RKO (cell line): ENCODE measurements at regions not wholly inside any gene's neighbourhood (a gene's known extent, or its start where the extent isn't known, plus 50 kb on each side); places are given as distances from the start of the nearest gene placed in this dataset.

Source experiments
- DNase-seq: peaks from one replicate; pipeline ENCODE4 v3.0.0-alpha.2; 2016; ENCODE audit warnings: low spot score

DNA sequence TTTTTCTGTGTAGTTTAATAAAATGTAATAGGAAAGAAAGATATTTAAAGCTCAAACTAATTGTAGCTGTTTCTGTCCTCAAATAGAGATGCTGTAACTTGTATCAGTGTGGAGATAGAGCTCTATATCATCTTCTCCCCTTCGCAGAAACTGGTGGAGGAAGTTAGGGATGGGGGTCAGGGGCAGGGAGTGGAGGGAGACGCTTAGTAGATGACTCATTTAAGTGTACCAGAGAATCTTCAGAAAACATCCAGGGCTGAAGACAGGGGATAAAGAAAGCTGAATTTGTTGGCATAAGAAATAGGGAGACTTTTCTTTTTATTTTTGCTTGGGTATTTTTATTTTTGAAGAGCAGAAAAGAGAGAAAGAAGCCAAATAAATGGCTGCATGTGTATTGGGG lies 282.6 kb upstream of the DPYD start:
- DNase-seq, result no peak

DNA sequence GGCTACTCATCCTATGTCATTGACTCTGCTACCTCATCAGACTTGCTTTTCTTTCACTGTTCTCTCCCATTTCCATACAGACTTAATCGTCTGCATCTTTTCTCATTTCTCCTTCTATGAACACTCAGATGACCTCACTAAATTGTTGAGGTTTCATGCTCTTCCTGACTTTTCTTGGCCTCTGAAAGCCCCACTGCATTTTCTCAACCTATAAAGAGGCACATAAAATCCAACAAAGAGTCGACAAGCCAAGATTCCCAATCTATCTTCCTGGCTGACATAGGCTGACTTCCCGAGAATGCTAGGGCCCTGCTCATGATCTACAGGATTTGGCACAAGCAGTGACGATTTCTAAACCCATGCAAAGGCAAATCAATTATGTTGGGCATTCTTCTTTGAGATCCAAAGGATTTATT lies 280.8 kb upstream of the DPYD start:
- DNase-seq, result no peak

DNA sequence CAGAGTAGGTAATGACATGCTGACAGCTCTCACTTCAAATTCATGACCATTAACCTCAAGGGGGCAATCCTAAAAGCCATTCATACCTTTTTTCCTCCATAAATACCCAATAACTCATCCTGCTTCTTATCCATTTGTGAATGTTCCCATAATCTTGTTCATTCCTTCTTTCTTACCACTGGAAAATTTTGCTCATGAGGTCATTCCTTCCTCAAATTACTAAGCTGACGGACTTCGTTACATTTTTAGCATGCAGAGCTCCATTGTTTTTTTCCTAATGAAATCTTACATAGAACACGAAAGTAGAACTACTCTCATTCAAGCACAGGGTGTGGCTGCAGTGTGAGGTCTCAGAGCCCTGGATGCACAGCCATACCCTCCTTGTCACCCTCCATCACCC lies 276.5 kb upstream of the DPYD start:
- DNase-seq, result no peak

DNA sequence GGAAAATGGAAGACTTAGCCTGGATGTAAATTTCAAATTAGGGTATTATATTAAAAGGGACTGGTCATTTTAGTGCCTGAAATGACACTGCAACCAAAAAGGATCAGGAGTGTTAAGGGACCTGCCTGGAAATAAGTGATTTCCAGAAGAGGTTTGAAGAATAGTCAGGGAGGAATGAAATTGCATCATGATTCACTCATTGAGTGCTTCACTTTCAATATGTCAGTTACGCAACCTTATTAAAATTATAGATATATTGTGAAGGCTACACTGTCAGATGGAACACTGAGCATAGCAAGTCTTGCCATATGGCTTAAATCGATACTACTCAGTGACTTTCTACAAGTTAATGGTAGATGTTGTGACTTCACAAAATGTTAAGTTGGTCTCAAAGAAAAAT lies 275.2 kb upstream of the DPYD start:
- no peak for DNase-seq

DNA sequence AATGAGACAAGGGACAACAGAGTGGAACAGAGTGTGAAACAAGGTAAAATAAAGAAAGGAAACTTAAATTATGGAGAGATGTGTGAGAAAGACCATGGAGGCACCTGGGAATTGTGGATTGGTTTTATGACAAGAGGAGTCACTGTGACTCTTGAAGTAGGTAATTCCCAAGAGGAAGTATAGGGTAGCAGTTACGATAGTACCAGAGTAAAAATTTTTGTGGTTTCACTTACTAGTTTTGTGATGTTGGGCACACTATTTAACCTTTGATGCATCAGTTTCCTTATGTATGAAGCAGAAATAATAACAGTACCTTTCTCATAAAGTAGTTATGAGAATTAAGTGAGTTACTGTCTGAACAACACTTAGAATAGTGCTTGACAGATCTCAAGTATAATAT lies 267.9 kb upstream of the DPYD start:
- DNase-seq, result no peak

DNA sequence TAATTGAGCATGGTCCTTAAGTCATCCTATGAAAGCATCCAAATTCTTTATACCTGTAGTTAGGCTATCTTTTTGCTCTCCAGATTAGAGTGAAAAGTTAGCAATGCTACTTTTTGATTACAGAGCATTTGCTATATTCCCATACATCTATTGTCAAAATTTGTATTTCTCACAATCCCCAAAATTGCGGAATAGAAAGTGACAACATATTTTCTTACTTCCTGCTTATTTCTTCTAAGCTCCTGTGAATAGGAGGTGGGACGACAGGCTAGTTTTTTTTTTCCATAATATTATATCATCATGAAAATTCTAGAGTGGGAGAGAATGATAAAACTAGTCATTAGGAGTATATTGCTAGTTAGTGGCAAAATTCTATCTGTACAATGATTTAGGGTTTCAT lies 264.0 kb upstream of the DPYD start:
- DNase-seq, result no peak

DNA sequence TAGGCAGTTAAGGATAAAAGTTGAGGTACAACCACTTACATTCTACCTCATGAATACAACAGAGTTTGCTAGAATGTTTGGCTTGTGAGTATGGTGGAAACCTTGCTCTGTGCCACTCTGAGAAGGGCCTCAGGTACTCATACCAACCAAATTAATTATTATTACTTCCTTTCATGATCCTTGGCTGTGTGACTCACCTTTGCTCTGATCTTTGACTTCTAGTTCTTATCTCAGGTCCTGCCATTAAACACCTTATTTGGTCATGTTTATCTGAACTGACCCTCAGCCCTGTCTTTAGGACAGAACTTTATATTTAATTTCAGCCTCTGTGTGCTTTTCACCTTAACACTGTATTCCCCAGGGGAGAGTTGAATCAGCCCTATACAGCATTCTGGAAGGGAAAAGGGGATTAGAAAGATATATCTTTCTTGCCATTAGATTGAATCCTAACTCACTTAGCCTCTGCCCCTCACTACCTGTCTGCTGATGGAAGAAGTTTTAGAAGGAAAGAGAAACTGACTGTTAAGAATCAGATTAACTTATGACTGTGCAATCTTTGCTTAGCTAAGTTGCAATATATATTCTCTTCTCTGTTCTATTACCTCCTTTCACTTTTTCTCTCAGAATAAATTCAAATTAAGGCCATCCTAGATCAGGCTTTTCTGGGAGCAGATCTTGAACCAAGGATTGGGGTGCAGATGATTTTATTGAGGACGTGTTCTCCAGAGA lies 260.4 kb upstream of the DPYD start:
- DNase-seq, result no peak

DNA sequence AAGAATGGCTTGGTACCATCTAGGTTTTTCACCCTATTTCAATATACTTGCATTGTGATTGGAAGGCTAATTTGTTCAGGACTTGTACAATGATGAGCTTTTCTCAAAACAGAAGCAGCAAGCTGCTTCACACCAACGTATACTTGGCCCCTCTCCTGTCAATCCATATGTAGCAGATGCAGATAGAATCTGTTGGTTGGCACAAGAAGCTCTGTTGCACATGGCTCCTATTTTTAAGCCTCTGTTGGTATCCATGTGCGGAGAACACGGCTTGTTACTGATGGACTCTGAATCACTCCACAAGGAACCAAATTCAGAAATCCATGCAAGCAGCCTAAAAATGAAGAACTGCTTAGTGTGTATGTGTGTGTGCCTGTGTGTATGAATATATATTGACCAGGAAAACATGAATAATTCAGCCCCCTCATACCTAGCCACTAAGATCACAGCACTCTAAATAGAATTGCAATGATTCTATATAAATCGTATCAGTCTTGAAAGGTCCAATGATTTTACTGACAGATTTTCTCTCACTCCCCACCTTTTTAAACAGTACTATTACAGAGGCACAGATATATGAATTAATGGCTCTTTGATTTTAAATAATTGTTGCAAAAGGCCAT lies 258.4 kb upstream of the DPYD start:
- DNase-seq, result no peak

DNA sequence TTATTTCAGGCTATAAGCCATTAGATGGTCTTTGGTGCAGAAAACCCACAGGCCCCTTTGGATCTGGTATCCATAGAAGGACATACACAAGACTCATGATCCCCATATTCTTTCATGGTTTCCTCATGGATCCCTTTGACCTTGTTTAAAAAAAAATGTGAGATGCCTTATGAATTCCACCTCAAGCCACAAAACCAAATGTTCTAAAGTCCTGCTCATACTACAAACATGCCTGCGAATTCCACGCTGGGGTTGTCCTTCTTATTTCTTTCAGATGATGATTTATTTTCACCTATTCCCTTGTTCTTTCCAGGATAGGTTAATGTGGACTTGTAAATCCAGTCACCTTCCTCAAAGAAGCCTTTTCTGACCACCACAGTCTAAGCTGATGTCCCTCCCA lies 256.9 kb upstream of the DPYD start:
- no peak for DNase-seq

DNA sequence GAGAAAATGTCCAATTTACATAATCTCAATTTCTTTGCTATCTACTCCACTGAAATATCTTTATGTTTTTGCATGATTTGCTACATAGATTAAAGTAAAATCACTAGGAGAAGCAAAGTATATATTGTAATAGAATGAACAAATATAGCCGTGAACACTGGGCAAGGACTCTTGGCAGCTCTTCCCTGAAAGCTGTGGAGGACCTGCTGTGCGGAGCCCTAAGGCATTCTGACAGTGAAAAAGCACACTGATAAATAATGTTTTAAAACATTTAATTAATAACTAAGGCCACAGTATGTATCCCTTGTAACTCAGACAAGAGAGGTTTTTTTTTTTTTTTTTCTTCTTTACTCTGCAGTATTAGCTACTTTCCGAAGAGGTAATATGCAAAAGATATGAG lies 256.1 kb upstream of the DPYD start:
- DNase-seq, result no peak

DNA sequence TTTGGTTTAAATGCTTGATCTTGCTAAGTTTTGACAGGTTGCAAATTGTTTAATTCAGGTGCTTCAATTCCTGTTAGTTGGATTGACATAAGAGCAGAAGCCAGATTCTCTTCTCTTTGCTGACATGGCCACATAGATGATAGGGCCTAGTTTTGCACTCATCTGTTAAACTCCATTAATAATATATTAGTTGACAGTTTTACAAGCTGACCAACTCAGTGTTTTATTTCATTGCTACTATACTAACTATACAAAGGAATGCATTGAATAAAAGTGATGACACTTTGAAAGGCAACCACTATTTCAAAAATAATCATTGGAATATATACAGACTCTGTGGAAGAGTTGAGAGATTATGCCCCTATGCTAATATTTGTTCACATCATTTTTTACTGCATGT lies 255.6 kb upstream of the DPYD start:
- DNase-seq, result no peak

DNA sequence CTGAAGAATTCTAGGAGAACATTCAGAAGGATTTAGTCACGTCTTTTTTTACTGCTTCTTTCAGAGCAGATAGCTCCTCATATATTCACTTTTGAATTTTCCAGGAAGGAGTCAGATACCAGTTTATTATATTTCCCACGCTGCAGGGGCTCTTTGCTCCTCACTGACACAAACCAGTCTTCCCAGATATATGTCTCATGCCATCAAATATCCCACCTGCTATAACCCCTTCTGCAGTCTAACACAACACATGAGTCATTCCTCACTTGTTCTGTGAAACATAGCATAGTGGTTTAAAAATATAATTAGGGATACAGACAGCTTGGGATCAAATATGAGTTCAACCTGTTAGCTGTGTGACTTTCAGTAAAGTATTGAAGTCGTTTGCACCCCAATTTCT lies 251.7 kb upstream of the DPYD start:
- no peak for DNase-seq

DNA sequence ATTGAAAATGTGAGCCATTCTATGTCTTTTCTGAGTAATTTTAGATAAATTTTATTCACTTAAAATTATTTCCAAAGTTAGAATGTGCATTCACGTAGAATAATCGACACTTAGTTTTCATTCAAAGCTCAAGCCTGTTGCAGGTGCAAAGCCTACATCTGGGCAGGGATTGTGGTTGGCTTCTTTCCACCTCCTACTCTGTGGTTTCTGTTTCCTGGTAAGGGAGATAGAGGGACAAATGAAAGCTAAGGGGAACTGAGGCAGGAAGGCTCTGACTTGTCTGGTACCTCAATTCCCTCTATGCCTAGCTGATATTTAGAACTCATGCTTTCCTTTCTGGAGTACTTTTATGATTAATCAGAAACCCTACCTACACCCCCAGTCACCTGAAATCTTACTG lies 251.2 kb upstream of the DPYD start:
- no peak for DNase-seq

DNA sequence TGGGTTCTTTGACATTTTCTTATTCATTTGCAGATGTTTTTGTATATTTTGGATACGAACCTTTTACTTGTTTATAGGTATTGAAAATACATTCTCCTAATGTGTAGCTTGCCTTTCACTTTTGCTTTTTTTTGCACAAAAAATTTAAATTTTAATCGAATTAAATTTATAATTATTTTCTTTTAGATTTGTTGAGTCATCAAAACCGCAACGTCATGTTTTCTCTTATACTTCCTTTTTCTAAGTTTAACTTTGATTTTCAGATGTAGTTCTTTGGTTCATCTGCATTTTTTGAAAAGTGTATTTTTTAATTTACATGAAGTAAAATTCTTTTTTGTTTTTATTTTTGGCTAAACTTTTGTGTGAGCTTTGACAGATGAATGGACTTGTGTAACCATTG lies 243.7 kb upstream of the DPYD start:
- no peak for DNase-seq

DNA sequence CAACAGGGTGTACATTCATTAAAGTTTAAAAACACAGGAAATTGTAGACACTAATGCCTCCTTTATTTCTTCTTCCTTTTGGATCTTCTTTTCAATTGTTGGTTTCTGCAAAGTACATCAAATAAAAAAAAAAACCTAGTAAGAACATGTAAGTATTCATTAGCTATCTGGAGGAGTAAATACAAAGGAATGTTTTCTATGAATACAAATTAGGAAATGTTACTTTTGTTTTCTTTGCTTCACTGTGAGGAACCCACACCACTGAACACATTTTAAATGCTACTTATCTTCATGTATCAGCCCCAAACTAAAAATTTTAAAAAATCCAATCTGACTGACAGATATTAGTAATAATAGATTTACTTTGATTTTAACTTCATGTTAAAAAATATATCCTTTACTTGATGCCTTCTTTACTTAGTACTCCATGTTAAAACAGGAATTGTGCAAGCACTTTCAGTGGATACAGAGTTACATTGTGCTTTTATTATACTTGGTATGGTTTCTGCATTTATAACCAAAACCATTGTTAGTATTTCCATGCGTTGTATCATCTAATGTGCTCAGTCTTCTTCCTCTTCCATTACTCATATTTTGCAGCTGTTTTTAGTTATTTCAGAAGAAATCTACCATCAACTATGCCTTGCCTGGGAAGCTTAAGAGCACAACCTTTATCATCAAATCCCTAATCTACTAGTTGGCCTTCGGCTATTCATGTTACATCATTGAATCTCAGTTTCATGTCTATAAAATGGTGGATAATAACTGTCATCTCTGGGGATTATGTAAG lies 236.9 kb upstream of the DPYD start:
- no peak for DNase-seq

DNA sequence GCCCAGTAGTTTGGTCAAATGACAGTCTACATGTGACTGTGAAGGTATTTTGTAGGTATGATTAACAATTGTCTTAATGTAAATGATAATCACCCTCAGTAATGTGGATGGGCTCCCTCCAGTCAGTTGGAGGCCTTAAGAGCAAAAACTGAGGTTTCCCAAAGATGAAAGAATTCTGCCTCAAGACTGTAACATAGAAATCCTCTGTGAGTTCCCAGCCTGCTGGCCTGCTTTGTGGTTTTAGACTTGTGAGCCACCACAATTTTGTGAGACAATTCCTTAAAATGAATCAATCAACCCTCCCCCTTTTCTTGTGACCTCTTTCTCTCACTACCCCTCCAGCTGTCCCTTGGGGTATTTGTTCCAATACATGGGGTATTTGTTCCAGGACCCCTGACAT lies 226.4 kb upstream of the DPYD start:
- no peak for DNase-seq

DNA sequence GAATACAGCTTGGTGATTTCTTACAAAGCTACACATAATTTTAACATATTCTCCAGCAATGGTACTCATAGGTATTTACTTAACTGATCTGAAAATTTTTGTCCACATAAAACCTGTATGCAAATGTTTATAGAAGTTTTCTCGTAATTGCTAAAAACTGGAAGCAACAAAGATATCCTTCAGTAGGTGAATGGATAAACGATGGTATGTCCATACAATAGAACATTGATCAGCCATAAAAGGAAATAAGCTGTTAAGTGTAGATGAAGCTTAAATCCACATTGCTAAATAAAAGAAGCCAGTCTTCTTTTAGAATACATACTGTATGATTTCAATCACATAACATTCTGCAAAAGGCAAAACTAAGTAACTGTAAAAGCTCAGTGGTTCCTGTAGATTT lies 224.8 kb upstream of the DPYD start:
- no peak for DNase-seq

DNA sequence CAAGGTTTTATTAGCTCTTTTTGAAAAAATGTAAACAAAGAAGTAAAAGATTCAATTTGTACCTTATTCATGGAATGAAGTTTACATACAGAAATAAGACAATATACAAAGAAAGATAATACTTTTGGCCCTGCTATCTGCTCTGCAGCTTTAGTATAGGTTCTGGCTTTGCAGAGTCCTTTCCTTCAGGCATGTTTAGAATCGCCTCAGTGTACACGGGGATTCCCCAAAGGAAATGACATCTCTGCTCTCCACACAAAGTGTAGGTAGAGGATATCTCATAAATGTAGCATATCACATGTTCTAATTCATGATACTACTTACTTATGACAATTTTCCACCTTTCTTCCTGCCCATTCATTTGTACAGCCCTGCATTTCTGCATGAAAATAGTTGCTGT lies 222.6 kb upstream of the DPYD start:
- no peak for DNase-seq

DNA sequence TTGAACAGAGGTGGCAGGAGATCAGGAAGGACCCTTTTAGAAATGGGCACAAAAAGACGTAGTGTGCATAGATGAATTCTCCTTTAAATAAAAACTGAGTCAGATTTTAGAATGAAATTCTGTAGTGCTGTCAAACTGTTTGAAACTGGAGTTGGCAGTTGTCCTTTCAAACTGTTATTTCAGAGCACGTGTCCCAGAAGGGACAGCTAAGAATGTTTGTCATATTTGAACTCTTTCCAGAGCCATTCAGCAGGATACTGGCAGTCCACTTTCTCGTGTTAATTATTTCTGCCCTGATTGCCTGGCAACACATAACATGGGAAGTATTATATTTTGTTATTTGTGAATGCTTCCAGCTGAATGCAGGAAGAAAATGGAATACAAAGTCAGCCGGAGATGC lies 212.3 kb upstream of the DPYD start:
- DNase-seq, result no peak

DNA sequence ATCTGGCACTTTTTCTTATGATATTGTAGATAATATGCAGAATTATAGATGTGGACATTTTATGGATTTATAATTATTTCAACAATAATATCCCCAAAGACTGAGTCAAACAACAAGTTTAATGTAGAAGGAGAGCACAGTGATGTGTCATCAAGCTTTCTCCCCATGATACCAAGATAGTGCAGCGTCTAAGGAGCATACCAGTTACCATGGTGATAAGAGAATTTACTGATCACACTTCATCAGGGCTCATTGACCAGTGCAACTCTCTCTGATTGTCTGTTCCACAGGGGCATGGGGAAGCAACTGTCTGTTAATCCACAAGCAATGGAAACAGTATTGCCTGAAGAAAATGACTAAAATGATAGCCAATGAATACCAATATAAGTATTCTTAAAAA lies 209.6 kb upstream of the DPYD start:
- DNase-seq, result no peak

DNA sequence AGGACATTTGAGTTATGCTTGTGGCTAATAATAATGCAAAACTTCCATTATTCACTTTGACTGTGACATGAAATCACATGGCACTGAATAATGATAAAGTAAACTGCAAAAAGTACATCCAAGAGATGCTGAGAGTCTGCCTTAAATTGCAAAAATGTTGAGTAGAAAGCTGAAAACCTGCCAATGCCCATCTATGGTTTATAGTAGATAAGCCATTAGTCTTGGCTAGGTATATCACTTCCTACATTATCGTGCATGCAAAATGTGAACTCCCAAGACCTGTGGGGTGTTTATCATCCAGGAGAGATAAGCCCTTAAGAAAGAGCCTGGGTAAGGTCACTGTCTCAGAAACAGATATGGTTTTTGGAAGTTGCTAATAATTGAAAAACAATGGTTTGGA lies 208.7 kb upstream of the DPYD start:
- no peak for DNase-seq

DNA sequence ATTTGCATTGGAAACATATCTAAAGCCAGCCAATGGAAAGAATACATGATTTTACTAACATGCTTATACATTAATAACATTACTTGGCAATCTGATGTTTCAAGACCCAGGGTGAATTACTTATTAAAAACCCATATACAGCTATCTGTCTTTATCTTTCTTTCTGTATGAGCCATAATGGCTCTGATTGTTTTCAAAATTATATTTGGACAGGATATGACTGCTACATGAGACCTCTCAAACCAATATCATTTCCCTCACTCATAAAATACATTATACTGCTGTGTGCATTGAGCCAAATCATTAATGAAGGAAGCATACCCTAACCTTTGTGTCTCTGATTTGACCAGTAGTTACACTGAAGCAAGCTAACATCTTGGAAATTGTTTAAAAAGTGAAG lies 205.9 kb upstream of the DPYD start:
- DNase-seq, result no peak

DNA sequence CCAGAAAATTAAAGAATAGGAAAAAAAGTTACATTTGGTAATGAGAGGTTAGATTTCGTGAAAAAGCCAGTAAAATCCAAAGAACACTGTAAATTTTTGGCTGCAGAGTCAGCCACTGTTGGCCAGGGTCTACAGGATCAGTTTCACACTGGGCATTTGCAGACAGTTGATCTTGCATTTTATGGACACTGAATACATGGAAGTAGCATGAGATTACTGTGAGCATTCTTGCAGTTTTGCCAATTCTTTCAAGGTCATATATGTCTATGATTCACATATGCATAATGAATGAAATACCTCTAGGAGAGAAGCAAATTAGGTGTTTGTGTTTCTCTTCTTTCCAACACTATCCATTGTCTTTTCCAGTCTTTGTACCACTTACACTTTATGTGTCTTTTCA lies 200.8 kb upstream of the DPYD start:
- no peak for DNase-seq

DNA sequence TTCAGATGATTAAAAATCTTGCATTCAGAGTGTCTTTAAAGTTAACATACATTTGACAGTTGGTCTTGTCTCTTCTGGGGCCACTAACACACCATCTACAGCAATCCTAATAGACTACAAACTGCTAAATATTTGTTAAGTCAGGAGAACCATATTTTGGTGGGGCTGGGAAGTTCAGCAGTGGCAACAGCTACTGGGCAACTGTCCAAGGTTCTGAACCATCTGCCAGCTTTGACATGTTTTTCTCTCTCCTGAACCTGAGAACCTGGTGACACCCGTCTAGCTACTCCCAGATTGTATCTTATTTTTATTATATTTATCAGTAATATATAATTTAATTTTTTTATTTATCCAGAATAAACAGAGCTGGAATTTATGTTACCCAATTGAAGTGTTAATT lies 199.0 kb upstream of the DPYD start:
- peak; percentile 44 for DNase-seq
